AG08396 (cell line): ENCODE measurements at regions not wholly inside any gene's neighbourhood (a gene's known extent, or its start where the extent isn't known, plus 50 kb on each side); places are given as distances from the start of the nearest gene placed in this dataset.
"Not testable (repeated sequence)": the region's sequence is repeated elsewhere in the genome, so short reads cannot be mapped to it uniquely, and the experiment has no call there.

Experiments
- DNase-seq: peaks from one replicate; pipeline ENCODE4 v3.0.0; 2012; ENCODE audit warnings: low spot score, mixed read lengths

GRCh38 chr11:114805431-114805830, 127.1 kb downstream of the NXPE2 start:
- not testable (repeated sequence) for DNase-seq

- DNase-seq, result no peak
These were observed 133.6 kb downstream of the NXPE2 start for GRCh38 chr11:114811971-114812370.

- DNase-seq, result no peak
These were observed 134.4 kb downstream of the NXPE2 start for GRCh38 chr11:114812733-114813132.

- no peak for DNase-seq
These were observed 134.9 kb downstream of the NXPE2 start for GRCh38 chr11:114813189-114813718.

GRCh38 chr11:114815176-114815575, 136.8 kb downstream of the NXPE2 start:
- no peak for DNase-seq

GRCh38 chr11:114815761-114816160, 137.4 kb downstream of the NXPE2 start:
- no peak for DNase-seq

GRCh38 chr11:114816791-114817190, 138.5 kb downstream of the NXPE2 start:
- DNase-seq, result no peak

- DNase-seq, result no peak
These were observed 140.1 kb downstream of the NXPE2 start for GRCh38 chr11:114818382-114818781.

GRCh38 chr11:114819028-114819427, 140.7 kb downstream of the NXPE2 start:
- DNase-seq, result no peak

- DNase-seq, result no peak
These were observed 142.3 kb downstream of the NXPE2 start for GRCh38 chr11:114820621-114821020.

- no peak for DNase-seq
These were observed 143.5 kb downstream of the NXPE2 start for GRCh38 chr11:114821621-114822412.

GRCh38 chr11:114826910-114827442, 148.6 kb downstream of the NXPE2 start:
- DNase-seq, result no peak

GRCh38 chr11:114827736-114828135, 149.4 kb downstream of the NXPE2 start:
- DNase-seq, result no peak

GRCh38 chr11:114832532-114833125, 154.3 kb downstream of the NXPE2 start:
- no peak for DNase-seq

- DNase-seq, result no peak
These were observed 157.8 kb downstream of the NXPE2 start for GRCh38 chr11:114836161-114836560.

GRCh38 chr11:114844896-114845295, 166.6 kb downstream of the NXPE2 start:
- no peak for DNase-seq

GRCh38 chr11:114845766-114846415, 167.6 kb downstream of the NXPE2 start:
- DNase-seq, result no peak

- no peak for DNase-seq
These were observed 168.1 kb downstream of the NXPE2 start for GRCh38 chr11:114846416-114846791.

- no peak for DNase-seq
These were observed 169.1 kb downstream of the NXPE2 start for GRCh38 chr11:114847306-114847975.

GRCh38 chr11:114848027-114848426, 169.7 kb downstream of the NXPE2 start:
- no peak for DNase-seq

GRCh38 chr11:114857281-114857680, 179.0 kb downstream of the NXPE2 start:
- DNase-seq, result no peak

GRCh38 chr11:114864896-114865295, 186.6 kb downstream of the NXPE2 start:
- no peak for DNase-seq
